Fibroblast of lung (primary cell): ENCODE measurements at regions not wholly inside any gene's neighbourhood (a gene's known extent, or its start where the extent isn't known, plus 50 kb on each side); places are given as distances from the start of the nearest gene placed in this dataset.
"Not testable (repeated sequence)": the region's sequence is repeated elsewhere in the genome, so short reads cannot be mapped to it uniquely, and the experiment has no call there.

Experiments
- DNase-seq, 2 donors: peaks; one replicate each; pipeline versions ENCODE4 v3.0.0 to v3.0.0-alpha.2; 2010; ENCODE audit warnings: low read depth in 2 of 2
- H2AFZ ChIP-seq: 2 replicates; pipeline ENCODE4 v1.5.1; 2012; ENCODE audit warnings: low read length, control low read depth, inconsistent platforms
- H3K27ac ChIP-seq: 2 replicates; pipeline ENCODE4 v1.5.1; 2011; ENCODE audit warnings: low read length, control low read depth; ENCODE audit not compliant: insufficient read depth
- H3K27me3 ChIP-seq: 2 replicates; pipeline ENCODE4 v1.5.1; 2011; ENCODE audit warnings: mild to moderate bottlenecking, low read length; ENCODE audit not compliant: control insufficient read depth, insufficient read depth
- H3K36me3 ChIP-seq: 2 replicates; pipeline ENCODE4 v1.5.1; 2011; ENCODE audit warnings: low read length; ENCODE audit not compliant: control insufficient read depth, insufficient read depth
- H3K4me1 ChIP-seq: 2 replicates; pipeline ENCODE4 v1.5.1; 2011; ENCODE audit warnings: low read length; ENCODE audit not compliant: control insufficient read depth, insufficient read depth; ENCODE audit errors: extremely low read depth
- H3K4me2 ChIP-seq: 2 replicates; pipeline ENCODE4 v1.5.1; 2011; ENCODE audit warnings: low read length, control low read depth; ENCODE audit not compliant: insufficient read depth; ENCODE audit errors: extremely low read depth
- H3K4me3 ChIP-seq, 4 experiments: fragments of 200-600 bp in 1 of 4; sonication (generic) in 1 of 4; replicated peaks in 1 of 4; 2 replicates each; pipeline ENCODE4 v1.5.1; 2011 to 2016; ENCODE audit warnings: low read length in 4 of 4, low read depth in 3 of 4, mild to moderate bottlenecking in 3 of 4, control low read depth in 2 of 4, inconsistent platforms in 1 of 4, mixed read lengths in 1 of 4; ENCODE audit not compliant: insufficient read depth in 1 of 4; ENCODE audit errors: control extremely low read depth in 1 of 4
- H3K79me2 ChIP-seq: 2 replicates; pipeline ENCODE4 v1.5.1; 2012; ENCODE audit warnings: mild to moderate bottlenecking, low read length, inconsistent platforms; ENCODE audit not compliant: control insufficient read depth, insufficient read depth
- H3K9ac ChIP-seq: 2 replicates; pipeline ENCODE4 v1.5.1; 2011; ENCODE audit warnings: mild to moderate bottlenecking, low read length, control low read depth; ENCODE audit not compliant: insufficient read depth
- H3K9me3 ChIP-seq: 2 replicates; pipeline ENCODE4 v1.5.1; 2012; ENCODE audit warnings: low read depth, low read length; ENCODE audit not compliant: control insufficient read depth, insufficient read depth
- H4K20me1 ChIP-seq: 2 replicates; pipeline ENCODE4 v1.5.1; 2011; ENCODE audit warnings: low read length; ENCODE audit not compliant: control insufficient read depth, insufficient read depth; ENCODE audit errors: extremely low read depth
- EZH2 ChIP-seq: IDR thresholded peaks from 2 replicates; pipeline ENCODE4 v1.5.1; 2012; ENCODE audit warnings: low read length, control low read depth, mild to moderate bottlenecking; ENCODE audit errors: missing control alignments
- TF ChIP-seq, protein P1 (sequence below), 2 donors: IDR thresholded peaks in 1 of 2; conservative IDR thresholded peaks in 1 of 2; 1 replicate in 1 of 2; 2 replicates in 1 of 2; pipeline ENCODE4 v1.5.1; 2011 to 2012; ENCODE audit warnings: low read length in 2 of 2, control low read depth in 1 of 2, inconsistent platforms in 1 of 2, low read depth in 1 of 2, mild to moderate bottlenecking in 1 of 2

DNA sequence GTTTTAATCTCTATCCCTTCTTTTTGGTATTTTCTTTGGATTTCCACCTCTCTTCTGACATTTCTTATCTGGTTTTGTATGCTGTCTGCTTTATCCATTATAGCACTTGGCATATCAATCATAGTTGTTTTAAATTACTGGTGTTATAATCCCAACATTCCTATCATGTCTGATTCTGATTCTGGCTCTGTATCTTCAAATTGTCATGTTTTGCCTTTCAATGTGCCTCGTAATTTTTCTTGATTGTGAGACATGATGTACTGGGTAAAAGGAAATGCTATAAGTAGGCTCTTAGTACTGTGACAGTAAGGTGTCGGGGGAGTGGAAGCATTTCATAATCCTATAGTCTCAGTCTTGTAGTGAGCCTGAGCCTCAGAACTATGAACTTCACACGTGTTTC is 729.3 kb upstream of the NOVA1 start:
- no peak overlapping the region for H3K27ac ChIP-seq
- no peaks in the 10 kb centered on the region for H3K9me3 ChIP-seq
- H3K4me3 ChIP-seq, result no peak overlapping the region
- H3K27me3 ChIP-seq, result no peaks in the 10 kb centered on the region
- no peak overlapping the region for H2AFZ ChIP-seq
- DNase-seq, result no peak
- no peak overlapping the region for H3K4me2 ChIP-seq
- no peaks in the 10 kb centered on the region for H3K36me3 ChIP-seq
- H4K20me1 ChIP-seq, result no peaks in the 10 kb centered on the region
- no peak overlapping the region for H3K9ac ChIP-seq
- no peaks in the 10 kb centered on the region for H3K4me1 ChIP-seq
- no peaks in the 10 kb centered on the region for H3K79me2 ChIP-seq
- TF ChIP-seq EZH2, result no peak
- TF ChIP-seq, protein P1, sequence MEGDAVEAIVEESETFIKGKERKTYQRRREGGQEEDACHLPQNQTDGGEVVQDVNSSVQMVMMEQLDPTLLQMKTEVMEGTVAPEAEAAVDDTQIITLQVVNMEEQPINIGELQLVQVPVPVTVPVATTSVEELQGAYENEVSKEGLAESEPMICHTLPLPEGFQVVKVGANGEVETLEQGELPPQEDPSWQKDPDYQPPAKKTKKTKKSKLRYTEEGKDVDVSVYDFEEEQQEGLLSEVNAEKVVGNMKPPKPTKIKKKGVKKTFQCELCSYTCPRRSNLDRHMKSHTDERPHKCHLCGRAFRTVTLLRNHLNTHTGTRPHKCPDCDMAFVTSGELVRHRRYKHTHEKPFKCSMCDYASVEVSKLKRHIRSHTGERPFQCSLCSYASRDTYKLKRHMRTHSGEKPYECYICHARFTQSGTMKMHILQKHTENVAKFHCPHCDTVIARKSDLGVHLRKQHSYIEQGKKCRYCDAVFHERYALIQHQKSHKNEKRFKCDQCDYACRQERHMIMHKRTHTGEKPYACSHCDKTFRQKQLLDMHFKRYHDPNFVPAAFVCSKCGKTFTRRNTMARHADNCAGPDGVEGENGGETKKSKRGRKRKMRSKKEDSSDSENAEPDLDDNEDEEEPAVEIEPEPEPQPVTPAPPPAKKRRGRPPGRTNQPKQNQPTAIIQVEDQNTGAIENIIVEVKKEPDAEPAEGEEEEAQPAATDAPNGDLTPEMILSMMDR (conservative IDR thresholded peaks at IDR 0.05 in 1 of 2, IDR thresholded peaks at IDR 0.05 in 1 of 2; ENCODE audit: low read depth in 1 of 2, low read length in 2 of 2), result no peak

DNA sequence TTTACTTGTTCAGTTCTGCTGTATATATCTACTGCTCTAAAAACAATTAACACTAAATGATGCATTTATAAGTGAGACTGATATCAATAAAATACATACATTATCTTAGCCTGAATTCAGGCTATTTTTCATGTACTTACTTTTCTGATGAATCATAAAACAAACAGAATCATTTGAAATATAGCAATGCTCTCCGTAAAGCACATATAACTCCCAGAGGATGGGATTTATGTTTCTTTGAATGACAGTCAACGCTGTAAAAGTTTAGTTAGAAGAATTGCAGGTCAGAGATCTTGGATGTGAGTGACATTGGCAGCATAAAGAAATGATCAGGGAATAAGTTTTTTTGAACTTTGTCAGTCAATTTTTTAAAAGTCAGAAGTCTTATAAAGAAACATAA is 740.2 kb upstream of the NOVA1 start:
- H3K27me3 ChIP-seq, result no peaks in the 10 kb centered on the region
- H4K20me1 ChIP-seq, result no peaks in the 10 kb centered on the region
- H3K79me2 ChIP-seq, result no peaks in the 10 kb centered on the region
- DNase-seq, result no peak
- no peak overlapping the region for H3K27ac ChIP-seq
- no peaks in the 10 kb centered on the region for H3K4me1 ChIP-seq
- H2AFZ ChIP-seq, result no peak overlapping the region
- H3K36me3 ChIP-seq, result no peaks in the 10 kb centered on the region
- TF ChIP-seq, protein P1 (conservative IDR thresholded peaks at IDR 0.05 in 1 of 2, IDR thresholded peaks at IDR 0.05 in 1 of 2; ENCODE audit: low read depth in 1 of 2, low read length in 2 of 2), result no peak
- no peak for TF ChIP-seq EZH2
- H3K4me2 ChIP-seq, result no peak overlapping the region
- no peak overlapping the region for H3K4me3 ChIP-seq
- H3K9ac ChIP-seq, result no peak overlapping the region
- H3K9me3 ChIP-seq, result no peaks in the 10 kb centered on the region

DNA sequence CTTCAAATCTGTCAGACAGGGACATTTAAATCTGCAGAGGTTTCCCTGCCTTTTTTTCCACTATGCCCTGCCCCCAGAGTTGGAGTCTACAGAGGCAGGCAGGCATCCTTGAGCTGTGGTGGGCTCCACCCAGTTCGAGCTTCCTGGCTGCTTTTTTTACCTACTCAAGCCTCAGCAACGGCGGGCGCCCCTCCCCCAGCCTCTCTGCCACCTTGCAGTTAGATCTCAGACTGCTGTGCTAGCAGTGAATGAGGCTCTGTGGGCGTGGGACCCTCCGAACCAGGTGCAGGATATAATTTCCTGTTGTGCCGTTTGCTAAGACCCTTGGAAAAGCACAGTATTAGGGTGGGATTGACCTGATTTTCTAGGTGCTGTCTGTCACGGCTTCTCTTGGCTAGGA is 765.2 kb upstream of the NOVA1 start:
- not testable (repeated sequence) for H3K36me3 ChIP-seq, H3K27ac ChIP-seq, H3K4me2 ChIP-seq, H3K4me3 ChIP-seq, H3K79me2 ChIP-seq, H4K20me1 ChIP-seq, H2AFZ ChIP-seq, H3K9ac ChIP-seq, H3K4me1 ChIP-seq, H3K27me3 ChIP-seq, DNase-seq, H3K9me3 ChIP-seq

DNA sequence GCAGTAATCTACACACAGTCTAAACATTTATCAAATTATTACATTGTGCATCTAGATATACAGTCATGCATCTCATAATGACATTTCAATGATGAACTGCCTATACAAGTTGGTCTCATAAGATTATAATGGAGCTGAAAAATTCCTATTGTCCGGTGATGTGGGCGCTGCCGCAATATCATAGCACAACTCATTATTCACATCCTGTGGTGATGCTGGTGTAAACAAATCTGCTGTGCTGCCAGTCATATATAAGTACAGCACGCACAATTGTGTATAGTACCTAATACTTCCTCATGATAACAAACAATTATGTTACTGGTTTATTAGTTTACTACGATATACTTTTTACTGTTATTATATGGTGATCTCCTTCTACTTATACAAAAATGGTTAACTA is 768.8 kb upstream of the NOVA1 start:
- Histone ChIP-seq H3K27ac (no peak overlapping the region), H3K4me1 (no peaks in the 10 kb centered on the region), H3K9ac (no peak overlapping the region), H3K36me3 (no peaks in the 10 kb centered on the region), H2AFZ (no peak overlapping the region), H3K27me3 (no peaks in the 10 kb centered on the region), H3K4me3 (no peak overlapping the region), H4K20me1 (no peaks in the 10 kb centered on the region), H3K79me2 (no peaks in the 10 kb centered on the region), H3K4me2 (no peak overlapping the region), H3K9me3 (no peaks in the 10 kb centered on the region)
- TF ChIP-seq, protein P1 (conservative IDR thresholded peaks at IDR 0.05 in 1 of 2, IDR thresholded peaks at IDR 0.05 in 1 of 2; ENCODE audit: low read depth in 1 of 2, low read length in 2 of 2), result no peak
- no peak for TF ChIP-seq EZH2
- peak in 1 of 2 donors; percentile 35 for DNase-seq
